ENCODE measurements at regions not wholly inside any gene's neighbourhood (a gene's known extent, or its start where the extent isn't known, plus 50 kb on each side); places are given as distances from the start of the nearest gene placed in this dataset.
A peak's percentile ranks its signal among the peaks of the same experiment; 100 is the strongest.

GRCh38 chr9:103949096-103949495, 145.0 kb upstream of the SMC2 start:
- no peak for DNase-seq

DNA sequence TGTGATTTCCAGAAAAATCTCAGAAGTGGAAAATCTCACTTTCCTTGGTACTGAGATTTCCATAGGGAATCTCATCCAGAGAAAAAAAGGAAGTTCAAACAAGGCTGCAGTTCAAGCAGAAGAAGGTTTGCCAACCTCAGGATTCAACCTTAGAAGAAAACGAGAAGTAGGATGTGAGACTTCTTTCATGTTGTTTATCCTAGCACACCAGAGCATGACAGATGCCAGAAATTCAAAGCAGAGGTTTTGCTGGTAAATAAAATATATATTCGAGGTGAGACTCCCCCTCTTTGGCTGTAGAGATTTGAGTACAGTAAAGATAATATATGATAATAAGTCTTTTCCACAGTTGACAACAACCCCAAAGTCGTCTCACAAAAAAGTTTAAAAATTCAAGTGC, 116.9 kb upstream of the SMC2 start:
- no peak for DNase-seq

DNA sequence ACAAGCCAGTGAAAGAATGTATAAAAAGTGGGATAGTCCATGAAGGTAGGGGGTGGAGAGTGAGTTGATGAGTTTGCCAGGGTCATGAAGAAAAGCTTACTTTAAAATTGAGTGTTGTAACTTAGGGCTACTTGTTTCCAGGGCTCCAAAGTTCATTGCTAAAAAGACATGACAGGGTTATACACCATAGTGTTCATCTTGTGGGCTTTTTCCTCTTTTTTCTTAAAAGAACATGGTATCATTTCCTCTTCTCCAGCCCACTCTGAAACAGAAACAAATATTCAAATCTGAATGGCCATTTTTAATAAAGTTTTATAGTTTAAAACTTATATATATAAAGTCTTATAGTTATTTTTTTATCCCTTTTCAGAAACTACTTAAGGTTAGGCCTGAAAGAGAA, 115.7 kb upstream of the SMC2 start:
- no peak for DNase-seq

DNA sequence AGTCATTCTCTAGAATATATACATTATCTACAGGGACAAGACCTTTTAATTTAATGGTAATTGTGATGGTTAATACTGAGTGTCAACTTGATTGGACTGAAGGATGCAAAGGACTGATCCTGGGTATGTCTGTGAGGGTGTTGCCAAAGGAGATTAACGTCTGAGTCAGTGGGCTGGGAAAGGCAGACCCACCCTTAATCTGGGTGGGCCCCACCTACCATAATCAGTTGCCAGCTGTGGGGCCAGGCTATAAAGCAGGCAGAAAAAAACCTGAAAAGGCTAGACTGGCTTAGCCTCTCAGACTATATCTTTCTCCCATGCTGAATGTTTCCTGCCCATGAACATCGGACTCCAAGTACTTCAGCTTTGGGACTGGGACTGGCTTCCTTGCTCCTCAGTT, 112.2 kb upstream of the SMC2 start:
- no peak for DNase-seq

DNA sequence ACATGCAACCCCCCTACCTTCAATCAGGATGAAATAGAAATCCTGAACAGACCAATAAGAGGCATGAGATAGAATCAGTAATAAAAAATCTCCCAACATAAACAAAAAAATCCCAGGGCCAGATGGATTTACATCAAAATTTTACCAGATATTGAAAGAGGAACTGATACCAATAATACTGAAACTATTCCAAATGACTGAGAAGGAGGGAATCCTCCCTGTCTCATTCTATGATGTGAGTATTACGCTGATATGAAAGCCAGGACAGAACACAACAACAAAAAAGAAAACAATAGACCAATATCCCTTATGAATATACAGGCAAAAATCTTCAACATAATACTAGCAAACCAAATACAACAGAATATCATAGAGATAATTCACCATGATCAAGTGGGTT, 109.0 kb upstream of the SMC2 start:
- DNase-seq = no peak

GRCh38 chr9:103988821-103989220, 105.3 kb upstream of the SMC2 start:
- no peak for DNase-seq

DNA sequence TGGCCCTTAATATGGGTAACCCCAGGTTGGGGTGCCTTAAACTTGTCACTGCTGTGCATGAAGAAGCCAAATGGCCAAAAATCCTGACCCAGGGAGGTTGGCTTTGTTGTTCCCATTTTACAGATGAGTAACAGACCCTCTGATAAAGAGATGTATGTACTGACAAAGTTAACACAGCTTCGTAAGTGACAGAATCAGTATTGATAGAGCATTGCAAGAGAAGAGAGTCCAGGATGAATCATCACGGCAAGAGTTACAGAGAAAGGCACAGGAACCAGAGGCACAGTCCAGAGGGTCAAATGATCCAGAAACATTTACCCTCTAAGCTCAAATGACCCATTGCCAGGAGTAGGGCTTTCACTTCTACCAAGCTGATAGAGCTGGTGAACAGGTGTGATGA, 103.8 kb upstream of the SMC2 start:
- no peak for DNase-seq

- no peak for DNase-seq
Measured at GRCh38 chr9:103991001-103991400, 103.1 kb upstream of the SMC2 start.

GRCh38 chr9:103991698-103992097, 102.4 kb upstream of the SMC2 start:
- DNase-seq = no peak

DNA sequence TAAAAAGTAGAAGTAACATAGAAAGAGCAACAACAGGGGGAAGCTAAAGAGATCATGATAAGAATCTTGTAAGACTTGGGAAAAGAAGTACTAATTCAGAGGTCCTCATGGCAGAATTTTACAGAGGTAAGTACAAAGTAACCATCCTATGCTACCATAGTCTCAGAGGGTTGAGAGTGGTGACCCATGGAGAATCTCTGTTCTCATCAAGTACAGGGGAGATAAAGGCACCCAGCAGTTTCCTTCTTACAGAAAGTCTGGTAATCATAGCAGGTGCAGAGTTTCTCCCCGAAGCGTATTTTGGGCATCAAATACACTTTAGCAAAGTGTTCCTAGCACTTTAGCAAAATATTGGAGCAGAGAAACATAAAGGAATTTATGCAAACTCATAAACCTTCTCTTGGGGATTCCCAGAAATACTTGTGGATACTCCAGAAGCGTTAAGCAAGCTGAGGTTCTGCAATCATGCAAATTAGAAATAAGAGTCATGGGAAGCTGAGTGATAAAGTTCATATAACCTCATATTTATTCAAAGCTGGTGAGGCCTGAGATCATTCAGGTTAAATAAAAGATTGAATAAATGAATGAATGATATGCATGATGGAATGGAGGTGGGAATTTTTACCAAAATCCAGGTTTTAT, 101.0 kb upstream of the SMC2 start:
- no peak for DNase-seq

DNA sequence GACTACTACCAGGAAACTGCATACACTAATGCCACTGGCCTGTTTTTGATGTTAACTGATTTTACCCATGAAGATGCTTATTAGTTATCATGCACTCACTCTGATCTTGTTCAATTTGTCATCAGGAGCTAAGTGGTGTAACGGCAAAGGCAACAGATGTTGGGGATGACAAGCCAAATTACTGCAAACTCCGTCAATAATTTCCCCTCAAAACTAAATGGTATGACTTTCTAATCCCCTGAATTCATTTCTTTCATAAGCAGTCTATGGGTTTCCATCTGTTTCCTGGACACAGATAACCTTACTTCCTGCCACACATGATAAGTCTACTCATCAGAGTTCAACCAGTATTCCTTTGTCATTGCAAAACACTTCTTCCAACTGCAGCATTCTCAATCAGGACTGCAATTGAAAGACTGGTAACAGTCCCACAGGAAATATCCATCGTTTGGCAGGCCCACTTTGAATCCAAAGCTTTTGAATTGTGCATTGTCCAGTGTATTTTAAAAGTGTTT, 96.2 kb upstream of the SMC2 start:
- no peak for DNase-seq

- DNase-seq = no peak
Measured at GRCh38 chr9:103999375-104000062, 94.6 kb upstream of the SMC2 start.

DNA sequence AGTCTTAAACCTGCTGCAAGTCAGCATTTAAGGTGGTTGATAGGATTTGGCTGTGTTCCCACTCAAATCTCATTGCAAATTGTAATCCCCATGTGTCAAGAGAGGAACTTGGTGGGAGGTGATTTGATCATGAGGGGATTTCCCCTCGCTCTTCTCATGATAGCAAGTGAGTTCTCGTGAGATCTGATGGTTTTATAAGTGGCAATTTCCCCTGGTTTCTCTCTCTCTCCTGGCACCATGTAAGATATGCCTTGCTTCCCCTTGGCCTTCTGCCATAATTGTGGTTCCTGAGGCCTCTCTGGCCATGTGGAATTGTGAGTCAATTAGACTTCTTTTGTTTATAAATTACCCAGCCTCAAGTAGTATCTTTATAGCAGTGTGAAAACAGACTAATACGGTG, 84.3 kb upstream of the SMC2 start:
- DNase-seq = no peak

DNA sequence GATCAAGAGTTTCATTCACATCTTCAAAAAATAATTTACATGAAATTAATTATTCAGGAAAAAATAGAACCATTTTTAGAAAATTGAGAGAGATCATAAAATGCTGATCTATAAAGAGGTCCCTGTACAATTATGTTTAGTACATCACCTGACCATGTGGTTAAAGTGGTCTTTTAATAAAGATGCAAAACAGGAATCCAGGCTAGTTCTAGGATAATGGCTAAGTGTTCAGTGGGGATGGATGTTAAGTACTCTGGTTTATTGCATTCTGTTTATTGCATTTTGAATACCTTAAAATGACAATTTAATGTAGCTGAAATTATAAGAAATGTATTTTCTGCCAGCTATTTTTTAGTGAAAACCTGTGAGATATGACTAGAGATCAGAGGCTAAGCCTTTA, 72.0 kb upstream of the SMC2 start:
- no peak for DNase-seq

- no peak for DNase-seq
Measured at GRCh38 chr9:104025104-104025503, 69.0 kb upstream of the SMC2 start.

DNA sequence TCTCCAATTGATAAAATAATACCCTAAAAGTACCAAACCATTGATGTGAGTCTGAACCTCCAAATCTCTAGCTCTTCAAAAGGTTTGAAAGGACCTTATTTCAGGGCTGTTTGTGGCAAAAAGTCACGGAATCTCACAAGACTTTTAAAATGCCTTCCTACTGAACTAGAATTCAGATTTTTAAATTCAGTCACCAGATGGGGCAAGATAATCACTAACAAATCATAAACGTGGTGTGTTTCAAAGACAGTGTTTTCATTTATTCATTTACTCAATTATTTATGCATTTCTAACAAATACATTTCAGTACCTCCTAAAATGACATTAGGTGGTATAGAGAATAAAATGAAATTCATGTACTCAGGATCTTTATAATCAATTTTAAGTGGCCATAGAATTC, 68.2 kb upstream of the SMC2 start:
- DNase-seq = no peak

DNA sequence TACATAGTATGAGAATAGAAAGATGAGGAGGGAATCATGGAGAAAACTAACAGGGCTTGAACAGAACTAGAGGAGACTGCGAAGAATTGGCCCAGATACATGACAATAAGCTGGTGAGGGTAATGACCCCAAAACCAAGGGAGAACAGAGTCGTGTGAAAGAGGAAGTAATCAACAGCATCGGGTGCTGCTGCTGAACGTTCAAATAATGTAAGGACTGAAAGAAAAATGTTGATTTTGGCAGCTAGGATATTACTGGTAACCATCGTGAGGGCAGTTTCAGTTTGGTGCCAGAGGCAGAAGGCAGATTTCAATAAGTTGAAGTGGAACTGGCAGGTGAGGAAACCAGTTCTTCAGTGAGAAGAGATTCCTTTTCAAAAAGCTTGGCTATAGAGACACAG, 66.8 kb upstream of the SMC2 start:
- no peak for DNase-seq

GRCh38 chr9:104028827-104029226, 65.3 kb upstream of the SMC2 start:
- peak; percentile 37 to 42 for DNase-seq

All from activated T-cell treated with anti-CD3 and anti-CD28 coated beads, Interleukin-2, amount 50 U/mL, for 48 hours (primary cell).